KG1 (cell line): ENCODE measurements at regions not wholly inside any gene's neighbourhood (a gene's known extent, or its start where the extent isn't known, plus 50 kb on each side); places are given as distances from the start of the nearest gene placed in this dataset.

Experiments used
- DNase-seq: peaks from one replicate; lab custom pipeline; 2025; lab: John Stamatoyannopoulos, UW

GRCh38 chr1:213375002-213375401 is 324.0 kb downstream of the RPS6KC1 start:
- DNase-seq: no peak

GRCh38 chr1:213376862-213377372 is 325.9 kb downstream of the RPS6KC1 start:
- DNase-seq: no peak

GRCh38 chr1:213380865-213381264 is 329.8 kb downstream of the RPS6KC1 start:
- DNase-seq: no peak

GRCh38 chr1:213381572-213382084 is 330.6 kb downstream of the RPS6KC1 start:
- DNase-seq: no peak

GRCh38 chr1:213383465-213383864 is 332.4 kb downstream of the RPS6KC1 start:
- no peak for DNase-seq

GRCh38 chr1:213385201-213385600 is 334.2 kb downstream of the RPS6KC1 start:
- DNase-seq: no peak

GRCh38 chr1:213385806-213386324 is 334.8 kb downstream of the RPS6KC1 start:
- DNase-seq: no peak

GRCh38 chr1:213387380-213388015 is 336.5 kb downstream of the RPS6KC1 start:
- no peak for DNase-seq

GRCh38 chr1:213388199-213388598 is 337.2 kb downstream of the RPS6KC1 start:
- no peak for DNase-seq

- DNase-seq: no peak
Measured at GRCh38 chr1:213389061-213389581, 338.1 kb downstream of the RPS6KC1 start.

GRCh38 chr1:213391445-213391844 is 340.4 kb downstream of the RPS6KC1 start:
- no peak for DNase-seq

GRCh38 chr1:213393860-213394259 is 342.8 kb downstream of the RPS6KC1 start:
- no peak for DNase-seq

- DNase-seq: no peak
Measured at GRCh38 chr1:213394837-213395236, 343.8 kb downstream of the RPS6KC1 start.

- DNase-seq: no peak
Measured at GRCh38 chr1:213397638-213398037, 346.6 kb downstream of the RPS6KC1 start.

GRCh38 chr1:213399695-213400094 is 348.7 kb downstream of the RPS6KC1 start:
- DNase-seq: no peak

- DNase-seq: no peak
Measured at GRCh38 chr1:213409208-213409631, 358.2 kb downstream of the RPS6KC1 start.

GRCh38 chr1:213409971-213410370 is 358.9 kb downstream of the RPS6KC1 start:
- DNase-seq: no peak

GRCh38 chr1:213414346-213414745 is 363.3 kb downstream of the RPS6KC1 start:
- no peak for DNase-seq

- DNase-seq: no peak
Measured at GRCh38 chr1:213414911-213415310, 363.9 kb downstream of the RPS6KC1 start.

GRCh38 chr1:213415691-213416380 is 364.8 kb downstream of the RPS6KC1 start:
- DNase-seq: no peak

GRCh38 chr1:213416461-213417224 is 365.6 kb downstream of the RPS6KC1 start:
- no peak for DNase-seq

GRCh38 chr1:213417225-213417820 is 366.3 kb downstream of the RPS6KC1 start:
- no peak for DNase-seq
